CD4-positive, alpha-beta T cell (primary cell): ENCODE measurements at regions not wholly inside any gene's neighbourhood (a gene's known extent, or its start where the extent isn't known, plus 50 kb on each side); places are given as distances from the start of the nearest gene placed in this dataset.
"Not testable (repeated sequence)": the region's sequence is repeated elsewhere in the genome, so short reads cannot be mapped to it uniquely, and the experiment has no call there.

Experiments
- ATAC-seq: fragments of 200-7000 bp; cut with Tn5 transposase; one replicate; pipeline ENCODE4 v1.10.0; 2022; ENCODE audit warnings: mild to moderate bottlenecking; ENCODE audit not compliant: poor library complexity
- CTCF ChIA-PET: fragments of 350-600 bp; sonication (Branson Sonifier 250); formaldehyde crosslinking; loops from one replicate; lab custom pipeline; 2021; ENCODE audit warnings: antibody characterized with exemption, inconsistent platforms; lab: Charles Lee
- POLR2A ChIA-PET: fragments of 350-600 bp; sonication (Branson Sonifier 250); formaldehyde crosslinking; loops from one replicate; lab custom pipeline; 2021; ENCODE audit warnings: antibody characterized with exemption, inconsistent platforms; lab: Charles Lee
- DNase-seq, 14 experiments: peaks; one replicate each; pipeline ENCODE4 v3.0.0-alpha.2; 2013 to 2020; ENCODE audit warnings: mixed read lengths in 2 of 14
- H3K27ac ChIP-seq, 2 donors: one replicate each; pipeline versions ENCODE4 v1.5.1 to v1.7.0; 2013; ENCODE audit warnings: low read length in 2 of 2, low read depth in 1 of 2, mild to moderate bottlenecking in 1 of 2
- H3K27me3 ChIP-seq, 2 experiments: 1 replicate in 1 of 2; 2 replicates in 1 of 2; pipeline versions ENCODE4 v1.6.1 to v1.7.0; 2013; ENCODE audit warnings: low read length in 2 of 2, control low read depth in 1 of 2, mild to moderate bottlenecking in 1 of 2, moderate library complexity in 1 of 2; ENCODE audit not compliant: insufficient read depth in 2 of 2, control insufficient read depth in 1 of 2
- H3K36me3 ChIP-seq: one replicate; pipeline ENCODE4 v1.6.1; 2013; ENCODE audit warnings: low read length, control low read depth; ENCODE audit not compliant: insufficient read depth
- H3K4me1 ChIP-seq: one replicate; pipeline ENCODE4 v1.6.1; 2013; ENCODE audit warnings: low read length, control low read depth; ENCODE audit not compliant: insufficient read depth
- H3K4me3 ChIP-seq: one replicate; pipeline ENCODE4 v1.5.1; 2013; ENCODE audit warnings: mild to moderate bottlenecking, low read length, moderate library complexity
- H3K9me3 ChIP-seq, 2 experiments: 1 replicate in 1 of 2; 2 replicates in 1 of 2; pipeline versions ENCODE4 v1.6.1 to v1.7.0; 2013; ENCODE audit warnings: low read length in 2 of 2, mild to moderate bottlenecking in 2 of 2, control low read depth in 1 of 2, moderate library complexity in 1 of 2; ENCODE audit not compliant: control insufficient read depth in 1 of 2, insufficient read depth in 1 of 2
- H3K27ac Mint-ChIP-seq: one replicate; pipeline ENCODE4 v1.8.0; 2020; ENCODE audit warnings: mixed read lengths
- H3K27me3 Mint-ChIP-seq: one replicate; pipeline ENCODE4 v1.8.0; 2021; ENCODE audit warnings: mixed read lengths
- H3K36me3 Mint-ChIP-seq: one replicate; pipeline ENCODE4 v1.8.0; 2021; ENCODE audit warnings: low read depth, mixed read lengths
- H3K4me1 Mint-ChIP-seq: one replicate; pipeline ENCODE4 v1.8.0; 2021; ENCODE audit warnings: low read depth, mixed read lengths
- H3K4me3 Mint-ChIP-seq: one replicate; pipeline ENCODE4 v1.8.0; 2020; ENCODE audit warnings: mild to moderate bottlenecking, mixed read lengths
- H3K9me3 Mint-ChIP-seq: one replicate; pipeline ENCODE4 v1.8.0; 2020; ENCODE audit warnings: mixed read lengths
- CTCF ChIP-seq: fragments of 200-600 bp; IDR thresholded peaks from one replicate; pipeline ENCODE4 v1.8.0; 2022; ENCODE audit warnings: antibody characterized with exemption, mild to moderate bottlenecking
- intact Hi-C, 2 experiments: fragments of 100-400 bp; cut with DNase I in 1 of 2; cut with micrococcal nuclease in 1 of 2; formaldehyde crosslinking; loops; one replicate each; pipeline versions ENCODE4 v1.15.1 to v1.9.0; 2023 to 2025; cut with DNase I, micrococcal nuclease

- ChIA-PET CTCF (no interaction called here), POLR2A (no interaction called here)
- Mint-ChIP-seq H3K27me3 (no peaks in the 10 kb centered on the region), H3K4me3 (no peak overlapping the region), H3K4me1 (no peaks in the 10 kb centered on the region), H3K27ac (no peak overlapping the region), H3K9me3 (no peaks in the 10 kb centered on the region), H3K36me3 (no peaks in the 10 kb centered on the region)
- no peaks in the 10 kb centered on the region for H3K36me3 ChIP-seq
- intact Hi-C loops: no loop called here
- no peak for ATAC-seq
- H3K27me3 ChIP-seq: no peaks in the 10 kb centered on the region
- no peaks in the 10 kb centered on the region for H3K9me3 ChIP-seq
- H3K4me3 ChIP-seq: no peak overlapping the region
- H3K4me1 ChIP-seq: no peaks in the 10 kb centered on the region
- TF ChIP-seq CTCF: no peak
- H3K27ac ChIP-seq: no peak overlapping the region
- DNase-seq: no peak
Measured at GRCh38 chr1:78269591-78269990, 221.2 kb upstream of the PTGFR start.

- intact Hi-C loops, H3K9me3 ChIP-seq, H3K4me3 ChIP-seq, H3K36me3 Mint-ChIP-seq, H3K4me3 Mint-ChIP-seq, H3K27ac ChIP-seq, H3K27ac Mint-ChIP-seq, CTCF ChIA-PET, H3K4me1 ChIP-seq, H3K9me3 Mint-ChIP-seq, H3K36me3 ChIP-seq, POLR2A ChIA-PET, H3K4me1 Mint-ChIP-seq, DNase-seq, H3K27me3 ChIP-seq, ATAC-seq: not testable (repeated sequence)
- H3K27me3 Mint-ChIP-seq: peaks cover 12% of the 10 kb centered on the region
Measured at GRCh38 chr1:78271423-78271822, 219.4 kb upstream of the PTGFR start.

- CTCF ChIA-PET: no interaction called here
Measured at GRCh38 chr1:78274814-78275213, 216.0 kb upstream of the PTGFR start.

More at GRCh38 chr1:78274814-78275213, 216.0 kb upstream of the PTGFR start:
- no peaks in the 10 kb centered on the region for H3K9me3 ChIP-seq
- intact Hi-C loops: no loop called here
- H3K36me3 ChIP-seq: no peaks in the 10 kb centered on the region
- Mint-ChIP-seq H3K4me3 (no peak overlapping the region), H3K9me3 (no peaks in the 10 kb centered on the region), H3K27me3 (peaks cover 23% of the 10 kb centered on the region), H3K36me3 (no peaks in the 10 kb centered on the region), H3K4me1 (no peaks in the 10 kb centered on the region), H3K27ac (no peak overlapping the region)
- DNase-seq (no peak), ATAC-seq (no peak)
- H3K4me3 ChIP-seq: no peak overlapping the region
- H3K4me1 ChIP-seq: no peaks in the 10 kb centered on the region
- TF ChIP-seq CTCF: no peak
- POLR2A ChIA-PET: no interaction called here
- no peak overlapping the region for H3K27ac ChIP-seq
- no peaks in the 10 kb centered on the region for H3K27me3 ChIP-seq
